GM12875 (cell line): ENCODE measurements at regions not wholly inside any gene's neighbourhood (a gene's known extent, or its start where the extent isn't known, plus 50 kb on each side); places are given as distances from the start of the nearest gene placed in this dataset.
"Not testable (repeated sequence)": the region's sequence is repeated elsewhere in the genome, so short reads cannot be mapped to it uniquely, and the experiment has no call there.

Experiments
- H3K4me3 ChIP-seq: one replicate; pipeline ENCODE4 v1.5.1; 2011; ENCODE audit warnings: low read depth, low read length, control low read depth
- CTCF ChIP-seq: IDR thresholded peaks from 2 replicates; pipeline ENCODE4 v1.5.1; 2011; ENCODE audit warnings: low read depth, mild to moderate bottlenecking, control low read depth, inconsistent platforms, low read length, moderate library complexity, borderline replicate concordance; ENCODE audit not compliant: insufficient read depth

GRCh38 chr13:84088996-84089395, 206.7 kb upstream of the SLITRK1 start:
- no peak for TF ChIP-seq CTCF
- H3K4me3 ChIP-seq, result no peak overlapping the region

GRCh38 chr13:84086847-84087162, 204.5 kb upstream of the SLITRK1 start:
- no peak for TF ChIP-seq CTCF
- no peak overlapping the region for H3K4me3 ChIP-seq

- not testable (repeated sequence) for H3K4me3 ChIP-seq
Observed at GRCh38 chr13:84086098-84086846, 204.0 kb upstream of the SLITRK1 start.

- H3K4me3 ChIP-seq, result no peak overlapping the region
- TF ChIP-seq CTCF, result no peak
Observed at GRCh38 chr13:84082462-84082861, 200.2 kb upstream of the SLITRK1 start.

- no peak for TF ChIP-seq CTCF
- H3K4me3 ChIP-seq, result no peak overlapping the region
Observed at GRCh38 chr13:84080748-84081530, 198.7 kb upstream of the SLITRK1 start.

- TF ChIP-seq CTCF, result no peak
- no peak overlapping the region for H3K4me3 ChIP-seq
Observed at GRCh38 chr13:84077271-84077670, 195.0 kb upstream of the SLITRK1 start.

GRCh38 chr13:84076280-84076679, 194.0 kb upstream of the SLITRK1 start:
- no peak overlapping the region for H3K4me3 ChIP-seq
- TF ChIP-seq CTCF, result no peak
